Smooth muscle cell (in vitro differentiated cells): ENCODE measurements at regions not wholly inside any gene's neighbourhood (a gene's known extent, or its start where the extent isn't known, plus 50 kb on each side); places are given as distances from the start of the nearest gene placed in this dataset.
"Not testable (repeated sequence)": the region's sequence is repeated elsewhere in the genome, so short reads cannot be mapped to it uniquely, and the experiment has no call there.

Source experiments
- DNase-seq: peaks from one replicate; lab custom pipeline; 2025; ENCODE audit not compliant: unreplicated experiment; lab: John Stamatoyannopoulos, UW
- H2AFZ ChIP-seq: fragments of 200-600 bp; sonication (generic); 2 replicates; pipeline ENCODE4 v1.6.0; 2016; ENCODE audit warnings: antibody characterized with exemption, low read depth, mild to moderate bottlenecking
- H3F3A ChIP-seq: fragments of 200-600 bp; sonication (generic); 2 replicates; pipeline ENCODE4 v1.6.0; 2017; ENCODE audit warnings: antibody characterized with exemption, low read depth
- H3K27ac ChIP-seq: fragments of 200-600 bp; sonication (generic); 2 replicates; pipeline ENCODE4 v1.5.1; 2016; ENCODE audit warnings: low read depth, mild to moderate bottlenecking
- H3K27me3 ChIP-seq: fragments of 200-600 bp; sonication (generic); 2 replicates; pipeline ENCODE4 v1.6.1; 2016; ENCODE audit warnings: low read depth, mild to moderate bottlenecking
- H3K36me3 ChIP-seq: fragments of 200-600 bp; sonication (generic); 2 replicates; pipeline ENCODE4 v1.5.1; 2016; ENCODE audit warnings: low read depth
- H3K4me1 ChIP-seq: fragments of 200-600 bp; sonication (generic); 2 replicates; pipeline ENCODE4 v1.5.1; 2016; ENCODE audit warnings: low read depth
- H3K4me2 ChIP-seq: fragments of 200-600 bp; sonication (generic); 2 replicates; pipeline ENCODE4 v1.6.0; 2016; ENCODE audit warnings: mild to moderate bottlenecking
- H3K4me3 ChIP-seq: fragments of 200-600 bp; sonication (generic); 2 replicates; pipeline ENCODE4 v1.5.1; 2016; ENCODE audit warnings: mild to moderate bottlenecking
- H3K79me2 ChIP-seq: fragments of 200-600 bp; sonication (generic); 2 replicates; pipeline ENCODE4 v1.6.0; 2016; ENCODE audit warnings: low read depth, mild to moderate bottlenecking
- H3K9ac ChIP-seq: fragments of 200-600 bp; sonication (generic); 2 replicates; pipeline ENCODE4 v1.6.0; 2016; ENCODE audit warnings: low read depth
- H3K9me3 ChIP-seq: fragments of 200-600 bp; sonication (generic); replicated peaks from 2 replicates; pipeline ENCODE4 v1.5.1; 2016; ENCODE audit warnings: low read depth
- H4K20me1 ChIP-seq: fragments of 200-600 bp; sonication (generic); 2 replicates; pipeline ENCODE4 v1.6.0; 2016; ENCODE audit warnings: low read depth
- CTCF ChIP-seq: fragments of 200-600 bp; sonication (generic); IDR thresholded peaks from 2 replicates; pipeline ENCODE4 v1.5.1; 2017; ENCODE audit warnings: borderline replicate concordance, mild to moderate bottlenecking, antibody characterized with exemption; ENCODE audit not compliant: insufficient read depth, poor library complexity, severe bottlenecking
- WGBS: methylation state at CpG from one replicate; pipeline ENCODE4 v1.1.7; 2016; ENCODE audit warnings: low lambda C conversion rate; 5-methylcytosine and 5-hydroxymethylcytosine counted together

DNA sequence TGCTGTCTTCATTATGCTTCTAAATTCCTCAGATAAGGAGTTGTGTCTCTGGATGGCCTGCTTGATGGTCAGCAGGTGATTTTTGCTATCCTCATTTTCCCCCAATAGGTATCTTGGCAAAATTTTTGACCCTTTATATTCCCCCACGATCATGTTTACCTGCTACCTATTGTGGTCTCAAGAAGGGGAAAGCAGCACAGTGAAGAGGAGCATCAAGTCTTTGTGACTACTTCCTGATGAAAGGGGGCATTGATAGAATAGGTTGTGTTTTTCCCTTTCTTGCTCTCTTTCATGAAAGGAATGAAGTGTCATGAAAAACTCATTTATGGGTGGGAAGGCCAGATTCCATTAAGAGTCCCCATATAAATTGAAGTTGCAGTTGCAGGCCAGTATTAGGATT is 153.8 kb downstream of the KLF8 start:
- Histone ChIP-seq H3K27me3 (no peaks in the 10 kb centered on the region), H4K20me1 (no peaks in the 10 kb centered on the region), H3K4me3 (no peak overlapping the region), H2AFZ (no peak overlapping the region), H3K4me2 (no peak overlapping the region), H3K27ac (no peak overlapping the region), H3K9ac (no peak overlapping the region), H3K79me2 (no peaks in the 10 kb centered on the region), H3K9me3 (no peaks in the 10 kb centered on the region), H3F3A (no peaks in the 10 kb centered on the region), H3K36me3 (no peaks in the 10 kb centered on the region), H3K4me1 (no peaks in the 10 kb centered on the region)
- no peak for TF ChIP-seq CTCF
- DNase-seq: no peak
- WGBS: 59% methylated on average over 1 of the region's 1 CpG

DNA sequence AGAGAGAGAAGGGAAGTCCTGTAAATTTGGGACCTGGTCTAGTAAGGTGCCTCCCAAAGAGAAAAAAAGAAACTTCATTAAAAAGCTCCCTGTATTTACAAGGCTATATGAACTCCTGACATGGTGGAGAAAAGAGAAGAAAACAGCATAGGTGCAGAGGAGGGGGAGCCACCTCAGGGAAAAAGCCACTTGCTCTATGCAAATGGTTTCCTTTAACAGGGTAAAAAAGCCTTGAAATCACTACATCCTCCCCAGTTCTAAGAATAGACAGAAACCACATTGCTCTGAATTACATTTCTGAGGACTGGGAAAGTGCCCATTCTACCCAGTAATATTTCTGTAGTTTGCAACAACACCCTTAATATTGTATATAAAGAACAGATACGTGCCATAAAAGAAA is 165.5 kb downstream of the KLF8 start:
- Histone ChIP-seq H3K9ac (no peak overlapping the region), H2AFZ (no peak overlapping the region), H3K79me2 (no peaks in the 10 kb centered on the region), H3K4me1 (no peaks in the 10 kb centered on the region), H3F3A (no peaks in the 10 kb centered on the region), H3K4me2 (no peak overlapping the region), H3K4me3 (no peak overlapping the region), H3K27ac (no peak overlapping the region), H3K27me3 (no peaks in the 10 kb centered on the region), H3K36me3 (no peaks in the 10 kb centered on the region), H3K9me3 (no peaks in the 10 kb centered on the region), H4K20me1 (no peaks in the 10 kb centered on the region)
- 68% methylated on average over 1 of the region's 1 CpG for WGBS
- no peak for DNase-seq
- TF ChIP-seq CTCF: no peak

- Histone ChIP-seq H3K79me2 (no peaks in the 10 kb centered on the region), H3K27me3 (no peaks in the 10 kb centered on the region), H3K4me3 (no peak overlapping the region), H3K4me2 (no peak overlapping the region), H3K4me1 (no peaks in the 10 kb centered on the region), H3K9me3 (no peaks in the 10 kb centered on the region), H2AFZ (no peak overlapping the region), H3K9ac (no peak overlapping the region), H3K36me3 (no peaks in the 10 kb centered on the region), H3K27ac (no peak overlapping the region), H4K20me1 (no peaks in the 10 kb centered on the region), H3F3A (no peaks in the 10 kb centered on the region)
- no peak for DNase-seq
- TF ChIP-seq CTCF: no peak
- 84% methylated on average over 1 of the region's 1 CpG for WGBS
These were observed 161.2 kb upstream of the UBQLN2 start for GRCh38 chrX:56402207-56402606.

DNA sequence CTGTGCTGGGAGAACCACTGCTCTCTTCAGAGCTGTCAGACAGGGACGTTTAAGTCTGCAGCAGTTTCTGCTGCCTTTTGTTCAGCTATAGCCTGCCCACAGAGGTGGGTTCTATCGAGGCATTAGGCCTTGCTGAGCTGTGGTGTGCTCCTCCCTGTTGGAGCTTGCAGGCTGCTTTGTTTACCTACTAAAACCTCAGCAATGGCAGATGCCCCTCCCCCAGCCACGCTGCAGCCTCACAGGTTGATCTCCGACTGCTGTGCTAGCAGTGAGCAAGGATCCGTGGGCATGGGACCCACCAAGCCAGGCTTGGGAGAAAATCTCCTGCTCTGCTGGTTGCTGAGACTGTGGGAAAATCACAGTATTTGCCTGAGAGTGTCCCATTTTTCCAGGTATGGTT is 133.8 kb upstream of the UBQLN2 start:
- DNase-seq: no peak
- H3K4me2 ChIP-seq: no peak overlapping the region
- no peaks in the 10 kb centered on the region for H3K4me1 ChIP-seq
- H4K20me1 ChIP-seq: no peaks in the 10 kb centered on the region
- H3K27ac ChIP-seq: no peak overlapping the region
- H3K9ac ChIP-seq: no peak overlapping the region
- H3K79me2 ChIP-seq: no peaks in the 10 kb centered on the region
- no peaks in the 10 kb centered on the region for H3F3A ChIP-seq
- WGBS: 46% methylated on average over 5 of the region's 5 CpGs
- H3K9me3 ChIP-seq: no peaks in the 10 kb centered on the region
- H2AFZ ChIP-seq: no peak overlapping the region
- H3K4me3 ChIP-seq: no peak overlapping the region
- H3K36me3 ChIP-seq: no peaks in the 10 kb centered on the region
- no peaks in the 10 kb centered on the region for H3K27me3 ChIP-seq
- no peak for TF ChIP-seq CTCF

DNA sequence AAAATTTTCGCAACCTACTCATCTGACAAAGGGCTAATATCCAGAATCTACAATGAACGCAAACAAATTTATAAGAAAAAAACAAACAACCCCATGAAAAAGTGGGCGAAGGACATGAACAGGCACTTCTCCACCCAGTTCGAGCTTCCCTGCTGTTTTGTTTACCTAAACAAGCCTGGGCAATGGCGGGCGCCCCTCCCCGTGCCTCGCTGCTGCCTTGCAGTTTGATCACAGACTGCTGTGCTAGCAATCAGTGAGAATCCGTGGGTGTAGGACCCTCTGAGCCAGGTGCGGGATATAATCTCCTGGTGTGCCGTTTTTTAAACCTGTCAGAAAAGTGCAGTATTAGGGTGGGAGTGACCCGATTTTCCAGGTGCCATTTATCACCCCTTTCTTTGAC is 111.4 kb upstream of the UBQLN2 start:
- not testable (repeated sequence) for H3K36me3 ChIP-seq, H3K9ac ChIP-seq, H3K9me3 ChIP-seq, DNase-seq, H3K27me3 ChIP-seq, H2AFZ ChIP-seq, H4K20me1 ChIP-seq, H3F3A ChIP-seq, H3K4me2 ChIP-seq, H3K4me1 ChIP-seq, H3K79me2 ChIP-seq, H3K4me3 ChIP-seq, H3K27ac ChIP-seq
- WGBS: 84% methylated on average over 12 of the region's 12 CpGs
